ENCODE measurements at regions not wholly inside any gene's neighbourhood (a gene's known extent, or its start where the extent isn't known, plus 50 kb on each side); places are given as distances from the start of the nearest gene placed in this dataset.

GRCh38 chr3:76645724-76646123 lies 394.2 kb upstream of the ROBO2 start:
- no peak for DNase-seq

GRCh38 chr3:76646921-76647562 lies 392.9 kb upstream of the ROBO2 start:
- DNase-seq, result no peak

DNA sequence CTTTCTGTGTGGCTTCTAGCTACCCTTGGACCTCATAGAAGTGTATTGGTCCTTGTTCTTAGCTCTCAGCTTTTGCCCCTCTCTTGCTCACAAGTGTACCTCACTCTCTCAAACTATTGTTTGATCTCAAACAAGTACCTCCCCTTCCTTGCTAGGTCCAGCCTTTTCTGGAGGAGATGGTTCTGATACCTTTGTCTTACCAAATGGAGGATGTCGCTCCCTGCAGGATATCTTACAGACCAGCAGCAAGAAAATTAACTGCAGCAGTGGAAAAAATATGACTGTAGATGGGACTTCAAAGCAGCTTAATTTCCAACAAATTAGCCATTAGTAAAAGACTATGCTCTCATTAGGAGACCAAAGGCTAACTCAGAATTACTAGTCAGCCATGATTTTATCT lies 388.1 kb upstream of the ROBO2 start:
- no peak for DNase-seq

DNA sequence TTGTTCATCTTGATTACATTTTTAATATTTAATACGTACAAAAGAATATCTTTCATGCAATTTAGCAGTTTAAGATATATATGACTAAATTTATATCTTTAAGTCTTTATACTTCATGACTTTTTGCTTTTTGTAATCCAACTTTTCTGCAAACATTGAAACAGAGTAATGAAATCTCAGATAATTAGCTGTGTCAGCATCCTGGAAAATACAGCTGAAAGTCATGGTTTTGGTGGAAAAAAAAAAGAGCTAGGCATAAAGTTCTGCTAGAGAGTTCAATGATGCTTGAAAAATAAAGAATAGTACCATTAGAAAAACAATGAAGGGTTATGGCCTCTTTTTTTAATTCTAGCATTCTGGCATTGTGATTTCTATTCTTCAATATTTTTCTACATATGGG lies 387.4 kb upstream of the ROBO2 start:
- DNase-seq, result no peak

- no peak for DNase-seq
Measured at GRCh38 chr3:76653640-76654251, 386.2 kb upstream of the ROBO2 start.

- no peak for DNase-seq
Measured at GRCh38 chr3:76656531-76657070, 383.3 kb upstream of the ROBO2 start.

DNA sequence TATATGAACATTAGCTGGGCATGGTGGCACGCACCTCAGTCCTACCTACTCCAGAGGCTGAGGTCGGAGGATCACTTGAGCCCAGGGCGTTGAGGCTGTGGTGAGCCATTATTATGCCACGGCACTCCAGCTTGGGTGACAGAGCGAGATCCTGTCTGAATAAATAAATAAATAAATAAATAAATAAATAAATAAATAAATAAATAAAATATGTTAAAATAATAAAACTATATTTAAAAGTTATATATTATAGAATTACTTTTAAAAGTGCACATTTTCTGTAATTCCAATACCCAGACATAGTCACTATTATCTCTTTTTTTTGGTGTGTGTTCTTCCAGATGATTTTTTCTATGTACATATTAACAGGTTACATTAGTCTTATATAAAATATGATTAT lies 382.0 kb upstream of the ROBO2 start:
- DNase-seq, result no peak

DNA sequence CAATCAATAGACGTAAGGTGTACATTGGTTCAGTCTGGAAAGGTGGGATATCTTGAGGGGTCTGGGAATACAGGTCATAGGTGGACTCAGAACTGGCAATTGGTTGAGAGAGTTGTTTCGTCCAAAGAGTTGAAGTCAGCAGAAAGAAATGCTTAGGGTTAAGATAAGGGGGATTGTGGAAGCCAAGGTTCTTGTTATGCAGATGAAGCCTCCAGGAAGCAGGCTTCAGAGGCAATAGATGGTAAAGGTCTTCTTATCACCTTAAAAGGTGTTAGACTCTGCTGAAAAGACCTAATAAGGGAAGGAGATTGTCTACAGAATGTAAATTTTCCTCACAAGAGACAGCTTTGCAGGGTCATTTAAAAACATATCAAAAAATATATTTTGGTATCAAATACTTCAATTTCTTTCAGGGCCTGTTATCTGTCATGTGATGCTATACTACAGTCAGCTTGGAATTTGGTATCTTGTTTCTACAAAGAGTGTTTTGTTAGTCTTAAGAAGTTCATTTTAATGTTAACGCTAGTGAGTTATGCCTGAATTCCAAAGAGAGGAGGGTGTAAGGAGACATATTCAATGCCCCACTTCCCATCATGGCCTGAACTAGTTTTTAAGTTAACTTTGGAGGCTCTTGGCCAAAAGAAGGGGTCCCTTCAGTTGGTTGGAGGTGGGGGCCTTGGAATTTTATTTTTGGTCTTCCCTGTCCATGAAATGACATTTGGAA lies 378.2 kb upstream of the ROBO2 start:
- no peak for DNase-seq

GRCh38 chr3:76664816-76665215 lies 375.1 kb upstream of the ROBO2 start:
- no peak for DNase-seq

DNA sequence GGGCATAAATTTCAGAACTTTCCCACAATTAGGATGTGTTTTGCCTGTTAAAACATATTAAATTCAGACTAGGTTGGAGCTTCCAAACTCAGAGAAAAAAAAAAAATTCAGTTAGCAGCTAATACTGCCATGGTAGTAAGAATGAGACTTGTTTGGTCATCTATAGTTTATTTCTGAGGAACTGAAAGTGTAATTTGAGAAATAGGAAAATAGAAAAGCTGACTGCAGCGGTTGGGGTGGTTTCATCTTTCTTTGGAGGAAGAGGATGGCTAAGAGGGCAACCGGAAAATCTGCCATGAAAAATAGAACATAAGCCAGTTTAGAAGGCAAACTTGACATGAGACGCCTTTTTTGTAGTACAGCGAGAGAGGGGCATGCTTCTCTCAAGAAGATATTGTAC lies 371.2 kb upstream of the ROBO2 start:
- DNase-seq, result no peak

- DNase-seq, result no peak
Measured at GRCh38 chr3:76669322-76669721, 370.6 kb upstream of the ROBO2 start.

DNA sequence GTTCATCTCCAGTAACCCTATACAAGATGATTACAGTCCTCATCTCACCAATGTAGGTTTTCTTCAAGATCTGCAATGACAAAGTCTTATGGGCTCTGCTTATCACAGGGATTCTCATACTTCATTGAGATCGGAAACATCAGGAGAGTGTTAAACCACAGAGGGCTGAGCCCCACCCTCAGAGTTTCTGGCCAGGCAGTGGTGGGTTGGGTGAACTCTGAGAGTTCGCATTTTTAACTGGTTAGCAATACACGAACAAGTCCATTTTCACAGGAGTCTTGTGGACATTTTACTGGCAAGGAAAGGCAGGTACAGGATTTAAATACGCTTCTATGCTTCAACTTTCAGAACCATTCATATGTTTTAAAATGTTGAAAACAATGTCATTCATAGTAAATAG lies 366.7 kb upstream of the ROBO2 start:
- no peak for DNase-seq

DNA sequence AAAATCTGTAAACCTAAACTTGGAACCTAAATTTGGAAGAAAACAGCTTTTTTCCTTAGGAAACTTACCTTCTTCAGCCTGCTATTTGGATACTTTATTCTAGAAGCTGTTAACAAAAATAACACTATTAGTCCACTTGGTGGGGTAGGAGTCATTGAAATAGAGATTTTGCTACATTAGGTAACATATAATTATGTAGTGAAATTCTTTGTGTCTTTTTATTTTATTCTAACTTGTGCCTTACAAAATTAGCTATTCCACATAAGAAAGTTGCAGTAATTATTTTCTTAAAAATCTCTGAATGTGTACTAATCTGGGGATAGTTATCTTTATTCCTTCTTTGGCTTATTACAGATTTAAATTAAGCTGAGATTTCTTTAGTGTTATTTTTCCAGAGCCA lies 360.4 kb upstream of the ROBO2 start:
- no peak for DNase-seq

DNA sequence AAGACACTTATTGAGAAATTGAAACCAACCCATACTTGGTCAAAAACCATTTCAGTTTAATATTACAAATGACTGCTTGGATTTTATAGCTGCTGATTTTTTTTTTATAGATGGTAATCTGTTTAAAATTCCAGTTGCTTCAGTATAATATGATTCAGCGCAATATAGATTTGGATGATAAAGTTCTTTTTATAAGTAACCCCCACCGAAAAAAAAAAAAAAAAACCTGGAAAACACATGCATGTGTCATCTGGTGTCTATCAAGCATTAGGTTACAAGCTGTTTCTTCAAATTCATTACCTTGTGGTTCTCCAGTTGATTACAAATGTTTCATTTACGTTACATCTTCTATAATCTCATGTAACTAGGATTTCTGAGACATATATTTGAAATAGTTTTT lies 356.6 kb upstream of the ROBO2 start:
- no peak for DNase-seq

DNA sequence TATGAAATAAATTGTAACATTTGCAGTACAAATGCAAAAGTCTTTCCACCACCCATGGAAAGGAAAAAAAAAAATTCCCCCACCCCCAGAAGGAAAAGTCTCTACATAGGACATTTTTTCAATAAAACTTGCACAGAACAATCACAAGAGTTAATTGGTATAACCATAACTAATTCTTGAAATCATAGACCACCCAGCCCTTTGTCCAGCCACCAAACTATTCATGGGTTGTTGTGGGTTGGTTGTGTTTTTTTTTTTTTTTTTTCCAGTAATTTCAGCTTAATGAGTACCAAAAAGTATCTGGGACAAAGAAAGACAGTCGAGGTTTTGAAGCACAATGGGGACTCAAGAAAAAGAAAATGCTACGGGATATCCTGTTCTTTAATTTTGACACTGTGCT lies 355.0 kb upstream of the ROBO2 start:
- DNase-seq, result no peak

DNA sequence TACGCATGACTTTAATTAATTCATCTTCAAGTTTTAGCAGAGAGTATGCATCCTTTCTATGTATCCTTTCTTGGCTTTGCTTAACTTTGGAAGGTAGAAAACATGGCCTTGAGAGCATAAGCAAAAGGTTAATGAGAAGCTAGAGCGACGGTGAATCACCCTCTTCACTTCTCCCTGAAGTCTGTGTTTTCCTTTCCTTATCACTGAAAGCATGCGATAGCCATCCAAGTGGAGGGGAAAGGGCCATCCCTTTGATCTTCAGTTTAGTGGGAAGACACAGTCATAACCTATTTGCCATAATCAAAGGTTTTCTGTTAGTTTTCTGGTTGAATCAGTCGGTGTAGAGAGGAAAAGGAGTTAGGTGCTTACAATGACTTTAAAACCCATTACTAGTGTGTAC lies 354.0 kb upstream of the ROBO2 start:
- no peak for DNase-seq

DNA sequence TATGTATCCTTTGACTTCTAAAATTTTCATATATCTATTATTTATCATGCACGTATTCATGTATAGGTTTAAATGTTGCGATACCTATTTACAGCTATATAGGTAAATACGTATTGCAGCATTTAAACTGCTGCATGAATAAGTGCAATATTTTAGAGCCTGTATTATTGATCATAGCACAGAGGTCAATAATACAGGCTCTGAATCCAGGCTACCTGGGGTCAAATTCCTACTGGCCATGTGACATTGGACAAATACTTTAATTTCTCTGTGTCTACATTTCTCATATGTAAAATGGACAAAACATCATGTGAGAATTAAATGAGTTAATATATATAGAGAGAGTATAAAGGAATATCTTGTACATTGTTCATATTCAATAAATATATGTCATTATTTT lies 352.9 kb upstream of the ROBO2 start:
- DNase-seq, result no peak

DNA sequence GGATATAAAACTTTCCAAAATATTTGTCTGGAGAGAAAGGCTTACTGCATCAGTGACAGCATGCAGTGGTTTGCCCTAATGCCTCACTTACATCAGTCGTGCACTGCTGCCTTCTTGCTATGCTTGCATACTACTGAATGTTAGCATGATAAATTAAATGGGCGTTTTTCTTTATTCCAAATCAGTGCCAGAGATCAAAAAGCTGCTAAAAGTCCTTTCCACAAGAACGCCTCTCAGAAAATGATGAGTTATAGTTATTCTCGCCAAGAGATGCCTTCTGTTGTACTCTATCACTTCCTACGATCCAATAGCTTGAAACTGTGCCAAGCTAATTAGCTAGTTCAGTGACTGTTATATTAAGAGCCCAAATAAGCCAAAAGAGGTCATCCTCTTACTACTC lies 345.8 kb upstream of the ROBO2 start:
- no peak for DNase-seq

GRCh38 chr3:76698136-76698706 lies 341.7 kb upstream of the ROBO2 start:
- DNase-seq, result no peak

GRCh38 chr3:76699846-76700245 lies 340.1 kb upstream of the ROBO2 start:
- no peak for DNase-seq

DNA sequence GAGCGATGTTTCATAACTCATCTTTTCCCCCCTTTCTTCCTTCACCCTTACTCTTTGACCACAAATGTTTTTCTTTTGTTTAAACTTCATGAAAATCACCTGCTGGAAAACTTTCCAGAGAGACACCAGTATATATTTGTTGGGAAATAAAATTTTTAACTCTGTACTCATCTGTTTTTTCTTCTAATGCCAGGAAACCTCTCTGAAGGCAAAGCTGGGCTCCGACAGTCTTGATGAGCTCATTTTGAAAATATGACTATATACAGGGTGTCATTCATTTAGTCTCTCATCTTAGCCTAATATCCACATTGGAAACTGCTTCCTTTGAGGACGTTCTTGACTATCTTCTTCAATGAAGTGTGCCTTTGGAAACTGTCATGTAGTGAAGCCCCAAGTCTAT lies 339.6 kb upstream of the ROBO2 start:
- no peak for DNase-seq

DNA sequence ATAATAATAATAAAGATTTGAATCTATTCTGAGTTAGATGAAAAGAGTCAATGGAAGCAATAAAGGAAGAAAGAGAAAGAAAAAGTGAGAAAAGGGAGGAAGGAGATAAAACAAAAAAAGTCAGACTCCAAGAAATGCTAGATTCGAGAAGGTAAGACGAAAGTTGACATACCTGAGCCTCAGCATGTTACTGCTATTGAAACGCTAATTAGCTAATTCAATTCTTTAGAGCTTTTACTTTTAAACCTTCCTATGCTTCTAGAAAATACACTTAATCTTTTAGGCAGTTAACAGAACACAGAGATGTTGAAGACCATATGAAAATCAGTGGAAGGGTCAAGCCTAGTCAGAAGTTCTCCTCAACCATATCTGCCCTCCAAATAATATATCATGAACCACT lies 337.2 kb upstream of the ROBO2 start:
- DNase-seq, result no peak

- DNase-seq, result no peak
Measured at GRCh38 chr3:76715426-76715825, 324.5 kb upstream of the ROBO2 start.

GRCh38 chr3:76723366-76723765 lies 316.5 kb upstream of the ROBO2 start:
- no peak for DNase-seq
